SK-N-SH (cell line): ENCODE measurements at regions not wholly inside any gene's neighbourhood (a gene's known extent, or its start where the extent isn't known, plus 50 kb on each side); places are given as distances from the start of the nearest gene placed in this dataset.

ENCODE experiments used
- CTCF ChIA-PET: fragments of 300-600, 350-600 bp; formaldehyde crosslinking; extraction: SDS; loops from one replicate; lab custom pipeline; 2021; lab: Yijun Ruan, JAX
- POLR2A ChIA-PET: fragments of 350-600 bp; sonication (Branson Sonifier 250); formaldehyde crosslinking; extraction: SDS; loops from one replicate; lab custom pipeline; 2020; ENCODE audit warnings: antibody characterized with exemption, inconsistent platforms; lab: Yijun Ruan, JAX
- DNase-seq: peaks from one replicate; pipeline ENCODE4 v3.0.0; 2012
- H2AFZ ChIP-seq: fragments of 200-600 bp; sonication (generic); 2 replicates; pipeline ENCODE4 v1.8.1; 2016; ENCODE audit warnings: antibody characterized with exemption, mild to moderate bottlenecking, low read depth
- H3F3A ChIP-seq: fragments of 200-600 bp; sonication (generic); replicated peaks from 2 replicates; pipeline ENCODE3; 2016; ENCODE audit warnings: antibody characterized with exemption, mild to moderate bottlenecking; ENCODE audit not compliant: insufficient read depth
- H3K27ac ChIP-seq, 2 experiments: fragments of 200-500 bp in 1 of 2; fragments of 200-600 bp in 1 of 2; sonication (Bioruptor generic) in 1 of 2; sonication (generic), shearing (Covaris generic) in 1 of 2; 2 replicates each; pipeline versions ENCODE4 v1.5.1 to v1.6.1; 2014 to 2016; ENCODE audit warnings: low read depth in 2 of 2, inconsistent platforms in 1 of 2, low read length in 1 of 2, mild to moderate bottlenecking in 1 of 2, mixed read lengths in 1 of 2
- H3K27me3 ChIP-seq: fragments of 200-600 bp; sonication (generic), shearing (Covaris generic); 2 replicates; pipeline ENCODE4 v1.6.1; 2016; ENCODE audit warnings: mixed run types; ENCODE audit not compliant: insufficient read depth
- H3K36me3 ChIP-seq, 2 experiments: fragments of 200-500 bp in 1 of 2; fragments of 200-600 bp in 1 of 2; sonication (Bioruptor generic) in 1 of 2; sonication (generic) in 1 of 2; replicated peaks in 1 of 2; 2 replicates each; pipeline versions ENCODE3 to v1.5.1; 2014 to 2016; ENCODE audit warnings: low read length in 1 of 2, mild to moderate bottlenecking in 1 of 2; ENCODE audit not compliant: insufficient read depth in 2 of 2, control insufficient read depth in 1 of 2
- H3K4me1 ChIP-seq, 2 experiments: fragments of 200-500 bp in 1 of 2; fragments of 200-600 bp in 1 of 2; sonication (Bioruptor generic) in 1 of 2; sonication (generic), shearing (Covaris generic) in 1 of 2; 2 replicates each; pipeline versions ENCODE4 v1.5.1 to v1.6.1; 2014 to 2016; ENCODE audit warnings: low read depth in 1 of 2, low read length in 1 of 2, mixed run types in 1 of 2; ENCODE audit not compliant: insufficient read depth in 2 of 2, control insufficient read depth in 1 of 2
- H3K4me2 ChIP-seq: fragments of 200-600 bp; sonication (generic), shearing (Covaris generic); 2 replicates; pipeline ENCODE4 v1.6.1; 2017; ENCODE audit warnings: mixed run types
- H3K4me3 ChIP-seq, 2 experiments: fragments of 200-500 bp in 1 of 2; fragments of 200-600 bp in 1 of 2; sonication (Bioruptor generic) in 1 of 2; sonication (generic), shearing (Covaris generic) in 1 of 2; 2 replicates each; pipeline versions ENCODE4 v1.5.1 to v1.8.1; 2014 to 2016; ENCODE audit warnings: low read depth in 2 of 2, inconsistent platforms in 1 of 2, low read length in 1 of 2, mild to moderate bottlenecking in 1 of 2, mixed read lengths in 1 of 2, moderate library complexity in 1 of 2
- H3K79me2 ChIP-seq: fragments of 200-600 bp; sonication (generic); 2 replicates; pipeline ENCODE4 v1.8.1; 2017; ENCODE audit warnings: mild to moderate bottlenecking; ENCODE audit not compliant: insufficient read depth
- H3K9ac ChIP-seq: fragments of 200-600 bp; sonication (generic); 2 replicates; pipeline ENCODE4 v1.6.1; 2017; ENCODE audit warnings: mixed run types
- H3K9me2 ChIP-seq: fragments of 200-600 bp; sonication (generic); 2 replicates; pipeline ENCODE4 v1.6.1; 2017; ENCODE audit warnings: mixed run types
- H3K9me3 ChIP-seq: fragments of 200-600 bp; sonication (generic); 2 replicates; pipeline ENCODE4 v1.6.1; 2017; ENCODE audit warnings: mixed run types, mild to moderate bottlenecking, moderate library complexity
- H4K20me1 ChIP-seq: fragments of 200-600 bp; sonication (generic); 2 replicates; pipeline ENCODE4 v1.6.1; 2017; ENCODE audit warnings: mild to moderate bottlenecking, mixed run types; ENCODE audit not compliant: insufficient read depth
- FOXJ3 ChIP-seq: sonication (generic); formaldehyde crosslinking; IDR thresholded peaks from 2 replicates; pipeline ENCODE4 v1.5.1; 2020; ENCODE audit warnings: mild to moderate bottlenecking, missing genetic modification reagents
- FOXM1 ChIP-seq: IDR thresholded peaks from 2 replicates; pipeline ENCODE4 v1.4.0; 2012; ENCODE audit warnings: low read depth, mild to moderate bottlenecking
- GABPA ChIP-seq: IDR thresholded peaks from 2 replicates; pipeline ENCODE4 v1.4.0; 2012; ENCODE audit warnings: low read depth, mild to moderate bottlenecking
- MEF2A ChIP-seq: IDR thresholded peaks from 2 replicates; pipeline ENCODE4 v1.4.0; 2012; ENCODE audit warnings: low read depth, borderline replicate concordance
- MXI1 ChIP-seq: IDR thresholded peaks from 2 replicates; pipeline ENCODE4 v1.6.1; 2012; ENCODE audit warnings: mild to moderate bottlenecking, low read depth, low read length, improper control_type of control experiment
- POLR2AphosphoS5 ChIP-seq: IDR thresholded peaks from 2 replicates; pipeline ENCODE4 v1.6.1; 2012; ENCODE audit warnings: low read depth, low read length
- RAD21 ChIP-seq: IDR thresholded peaks from 2 replicates; pipeline ENCODE4 v1.6.1; 2012; ENCODE audit warnings: mild to moderate bottlenecking, low read length
- RXRA ChIP-seq: IDR thresholded peaks from 2 replicates; pipeline ENCODE4 v1.4.0; 2012; ENCODE audit warnings: low read depth, mild to moderate bottlenecking, borderline replicate concordance
- SIN3A ChIP-seq: IDR thresholded peaks from 2 replicates; pipeline ENCODE4 v1.6.1; 2012; ENCODE audit warnings: low read depth, mild to moderate bottlenecking, low read length, moderate library complexity, borderline replicate concordance
- SMC3 ChIP-seq: IDR thresholded peaks from 2 replicates; pipeline ENCODE4 v1.6.1; 2012; ENCODE audit warnings: low read depth, low read length, improper control_type of control experiment
- USF2 ChIP-seq: fragments of 150-350 bp; IDR thresholded peaks from 2 replicates; pipeline ENCODE4 v1.6.1; 2017; ENCODE audit warnings: antibody characterized with exemption, low read length, low read depth, borderline replicate concordance
- YY1 ChIP-seq: IDR thresholded peaks from 2 replicates; pipeline ENCODE4 v1.4.0; 2012; ENCODE audit warnings: low read depth, mild to moderate bottlenecking
- WGBS: methylation state at CpG from one replicate; pipeline ENCODE4 v1.1.6; 2017; ENCODE audit warnings: low lambda C conversion rate; 5-methylcytosine and 5-hydroxymethylcytosine counted together
- TF ChIP-seq, protein P1 (sequence below): IDR thresholded peaks from 2 replicates; pipeline ENCODE4 v1.6.1; 2012; ENCODE audit warnings: mild to moderate bottlenecking, low read depth, low read length, moderate library complexity
- TF ChIP-seq, protein P2 (sequence below): fragments of 200-600 bp; sonication (generic); IDR thresholded peaks from 2 replicates; pipeline ENCODE4 v1.6.1; 2017; ENCODE audit warnings: antibody characterized with exemption, mild to moderate bottlenecking, moderate library complexity
- TF ChIP-seq, protein P3 (sequence below): IDR thresholded peaks from 2 replicates; pipeline ENCODE4 v1.4.0; 2012; ENCODE audit warnings: low read depth
- TF ChIP-seq, protein P4 (sequence below): IDR thresholded peaks from 2 replicates; pipeline ENCODE4 v1.4.0; 2012; ENCODE audit warnings: low read depth, borderline replicate concordance

GRCh38 chr9:7982907-7983306 is 183.3 kb upstream of the DMAC1 start:
- 57% methylated on average over 4 of the region's 4 CpGs for WGBS
- H3K9me2 ChIP-seq: no peaks in the 10 kb centered on the region
- H2AFZ ChIP-seq: no peak overlapping the region
- H4K20me1 ChIP-seq: no peaks in the 10 kb centered on the region
- no peak overlapping the region for H3K4me3 ChIP-seq
- H3K4me1 ChIP-seq: peaks cover 0 to 8% of the 10 kb centered on the region in 2 experiments; a peak in 2 of 4 replicates
- no peak for DNase-seq
- no peaks in the 10 kb centered on the region for H3K27me3 ChIP-seq
- no peaks in the 10 kb centered on the region for H3K36me3 ChIP-seq
- H3K79me2 ChIP-seq: no peaks in the 10 kb centered on the region
- ChIA-PET POLR2A (no interaction called here), CTCF (interaction anchor here (1.0 kb wide), 1 partner anchor 480 kb away, joined by 3 read pairs; no protein-coding TSS in a partner anchor)
- H3K9ac ChIP-seq: no peak overlapping the region
- H3K9me3 ChIP-seq: no peaks in the 10 kb centered on the region
- no peak overlapping the region for H3K4me2 ChIP-seq
- no peak for TF ChIP-seq FOXM1
- TF ChIP-seq MXI1: no peak
- no peak for TF ChIP-seq RAD21
- TF ChIP-seq, protein P1, sequence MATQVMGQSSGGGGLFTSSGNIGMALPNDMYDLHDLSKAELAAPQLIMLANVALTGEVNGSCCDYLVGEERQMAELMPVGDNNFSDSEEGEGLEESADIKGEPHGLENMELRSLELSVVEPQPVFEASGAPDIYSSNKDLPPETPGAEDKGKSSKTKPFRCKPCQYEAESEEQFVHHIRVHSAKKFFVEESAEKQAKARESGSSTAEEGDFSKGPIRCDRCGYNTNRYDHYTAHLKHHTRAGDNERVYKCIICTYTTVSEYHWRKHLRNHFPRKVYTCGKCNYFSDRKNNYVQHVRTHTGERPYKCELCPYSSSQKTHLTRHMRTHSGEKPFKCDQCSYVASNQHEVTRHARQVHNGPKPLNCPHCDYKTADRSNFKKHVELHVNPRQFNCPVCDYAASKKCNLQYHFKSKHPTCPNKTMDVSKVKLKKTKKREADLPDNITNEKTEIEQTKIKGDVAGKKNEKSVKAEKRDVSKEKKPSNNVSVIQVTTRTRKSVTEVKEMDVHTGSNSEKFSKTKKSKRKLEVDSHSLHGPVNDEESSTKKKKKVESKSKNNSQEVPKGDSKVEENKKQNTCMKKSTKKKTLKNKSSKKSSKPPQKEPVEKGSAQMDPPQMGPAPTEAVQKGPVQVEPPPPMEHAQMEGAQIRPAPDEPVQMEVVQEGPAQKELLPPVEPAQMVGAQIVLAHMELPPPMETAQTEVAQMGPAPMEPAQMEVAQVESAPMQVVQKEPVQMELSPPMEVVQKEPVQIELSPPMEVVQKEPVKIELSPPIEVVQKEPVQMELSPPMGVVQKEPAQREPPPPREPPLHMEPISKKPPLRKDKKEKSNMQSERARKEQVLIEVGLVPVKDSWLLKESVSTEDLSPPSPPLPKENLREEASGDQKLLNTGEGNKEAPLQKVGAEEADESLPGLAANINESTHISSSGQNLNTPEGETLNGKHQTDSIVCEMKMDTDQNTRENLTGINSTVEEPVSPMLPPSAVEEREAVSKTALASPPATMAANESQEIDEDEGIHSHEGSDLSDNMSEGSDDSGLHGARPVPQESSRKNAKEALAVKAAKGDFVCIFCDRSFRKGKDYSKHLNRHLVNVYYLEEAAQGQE: no peak
- no peak for TF ChIP-seq FOXJ3 (CRISPR knock-in tag)
- TF ChIP-seq SIN3A: no peak
- TF ChIP-seq GABPA: no peak
- TF ChIP-seq SMC3: no peak
- TF ChIP-seq POLR2AphosphoS5: no peak
- TF ChIP-seq, protein P2, sequence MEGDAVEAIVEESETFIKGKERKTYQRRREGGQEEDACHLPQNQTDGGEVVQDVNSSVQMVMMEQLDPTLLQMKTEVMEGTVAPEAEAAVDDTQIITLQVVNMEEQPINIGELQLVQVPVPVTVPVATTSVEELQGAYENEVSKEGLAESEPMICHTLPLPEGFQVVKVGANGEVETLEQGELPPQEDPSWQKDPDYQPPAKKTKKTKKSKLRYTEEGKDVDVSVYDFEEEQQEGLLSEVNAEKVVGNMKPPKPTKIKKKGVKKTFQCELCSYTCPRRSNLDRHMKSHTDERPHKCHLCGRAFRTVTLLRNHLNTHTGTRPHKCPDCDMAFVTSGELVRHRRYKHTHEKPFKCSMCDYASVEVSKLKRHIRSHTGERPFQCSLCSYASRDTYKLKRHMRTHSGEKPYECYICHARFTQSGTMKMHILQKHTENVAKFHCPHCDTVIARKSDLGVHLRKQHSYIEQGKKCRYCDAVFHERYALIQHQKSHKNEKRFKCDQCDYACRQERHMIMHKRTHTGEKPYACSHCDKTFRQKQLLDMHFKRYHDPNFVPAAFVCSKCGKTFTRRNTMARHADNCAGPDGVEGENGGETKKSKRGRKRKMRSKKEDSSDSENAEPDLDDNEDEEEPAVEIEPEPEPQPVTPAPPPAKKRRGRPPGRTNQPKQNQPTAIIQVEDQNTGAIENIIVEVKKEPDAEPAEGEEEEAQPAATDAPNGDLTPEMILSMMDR: no peak
- TF ChIP-seq, protein P3, sequence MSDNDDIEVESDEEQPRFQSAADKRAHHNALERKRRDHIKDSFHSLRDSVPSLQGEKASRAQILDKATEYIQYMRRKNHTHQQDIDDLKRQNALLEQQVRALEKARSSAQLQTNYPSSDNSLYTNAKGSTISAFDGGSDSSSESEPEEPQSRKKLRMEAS: no peak
- TF ChIP-seq USF2: no peak
- TF ChIP-seq MEF2A: no peak
- TF ChIP-seq, protein P4, sequence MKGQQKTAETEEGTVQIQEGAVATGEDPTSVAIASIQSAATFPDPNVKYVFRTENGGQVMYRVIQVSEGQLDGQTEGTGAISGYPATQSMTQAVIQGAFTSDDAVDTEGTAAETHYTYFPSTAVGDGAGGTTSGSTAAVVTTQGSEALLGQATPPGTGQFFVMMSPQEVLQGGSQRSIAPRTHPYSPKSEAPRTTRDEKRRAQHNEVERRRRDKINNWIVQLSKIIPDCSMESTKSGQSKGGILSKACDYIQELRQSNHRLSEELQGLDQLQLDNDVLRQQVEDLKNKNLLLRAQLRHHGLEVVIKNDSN: no peak
- no peak for TF ChIP-seq RXRA
- no peak for TF ChIP-seq YY1
- H3K27ac ChIP-seq: no peak overlapping the region
- H3F3A ChIP-seq: no peaks in the 10 kb centered on the region
